ENCODE measurements at regions not wholly inside any gene's neighbourhood (a gene's known extent, or its start where the extent isn't known, plus 50 kb on each side); places are given as distances from the start of the nearest gene placed in this dataset.
A peak's percentile ranks its signal among the peaks of the same experiment; 100 is the strongest.
"Not testable (repeated sequence)": the region's sequence is repeated elsewhere in the genome, so short reads cannot be mapped to it uniquely, and the experiment has no call there.

GRCh38 chr5:25568989-25569625 is 924.3 kb upstream of the CDH10 start:
- DNase-seq = no peak

GRCh38 chr5:25568294-25568693 is 923.5 kb upstream of the CDH10 start:
- DNase-seq = no peak

GRCh38 chr5:25567881-25568280 is 923.1 kb upstream of the CDH10 start:
- DNase-seq = no peak

DNA sequence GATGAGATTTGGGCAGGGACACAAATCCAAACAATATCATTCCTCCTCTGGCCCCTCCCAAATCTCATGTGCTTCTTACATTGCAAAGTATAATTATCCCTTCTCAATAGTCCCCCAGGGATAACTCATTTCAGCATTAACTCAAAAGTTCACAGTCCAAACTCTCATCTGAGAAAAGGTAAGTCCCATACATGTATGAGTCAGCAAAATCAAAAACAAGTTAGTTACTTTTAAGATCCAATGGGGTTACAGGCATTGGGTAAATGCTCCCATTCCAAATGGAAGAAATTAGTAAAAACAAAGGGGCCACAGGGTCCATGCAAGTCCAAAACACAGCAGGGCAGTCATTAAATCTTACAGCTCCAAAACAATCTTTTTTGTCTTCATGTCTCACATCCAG is 917.9 kb upstream of the CDH10 start:
- DNase-seq = no peak

DNA sequence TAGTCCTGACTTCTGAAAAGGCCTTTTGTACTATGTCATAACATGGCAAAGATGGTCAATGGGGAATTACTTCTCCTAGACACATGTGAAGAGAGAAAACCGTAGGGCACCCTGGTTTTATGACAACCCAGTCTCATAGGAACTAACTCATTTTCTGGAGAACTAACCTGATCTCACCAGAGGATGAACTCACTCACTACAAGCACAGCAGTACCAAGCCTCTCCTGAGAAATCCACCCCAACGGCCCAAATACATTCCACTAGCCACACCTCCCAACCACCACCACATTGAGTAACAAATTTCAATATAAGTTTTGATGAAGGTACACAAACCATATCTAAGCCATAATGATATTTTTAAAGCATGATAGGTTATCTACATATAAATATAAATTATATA is 909.3 kb upstream of the CDH10 start:
- DNase-seq = no peak

DNA sequence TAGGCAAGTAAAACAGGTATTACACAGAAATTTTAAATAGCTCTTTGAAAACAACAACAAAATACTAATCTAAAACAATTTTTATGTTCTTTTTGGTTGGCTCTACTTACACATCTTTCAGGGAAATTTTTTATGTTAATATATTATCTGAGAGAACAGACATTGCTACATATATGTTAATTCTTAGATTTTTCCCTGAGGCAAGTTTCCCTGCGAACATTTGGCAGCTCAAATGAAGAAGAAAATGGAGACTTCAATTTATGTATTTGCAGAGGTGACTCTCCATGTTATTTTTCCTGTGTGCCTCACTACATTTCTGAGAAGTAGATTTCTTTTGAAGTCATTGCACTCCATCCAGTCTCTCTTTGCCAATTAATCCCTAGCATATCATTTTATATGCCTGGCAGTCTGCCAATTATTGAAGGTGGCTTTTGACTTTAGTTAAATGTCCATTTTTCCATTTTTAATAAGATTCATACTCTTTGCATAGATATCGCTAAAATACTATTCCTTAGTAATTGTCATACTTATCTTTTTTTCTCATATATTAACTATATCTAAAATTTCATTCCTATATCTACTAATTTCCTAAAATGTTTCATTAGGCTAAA is 908.2 kb upstream of the CDH10 start:
- DNase-seq = no peak

GRCh38 chr5:25550793-25551192 is 906.0 kb upstream of the CDH10 start:
- DNase-seq = no peak

DNA sequence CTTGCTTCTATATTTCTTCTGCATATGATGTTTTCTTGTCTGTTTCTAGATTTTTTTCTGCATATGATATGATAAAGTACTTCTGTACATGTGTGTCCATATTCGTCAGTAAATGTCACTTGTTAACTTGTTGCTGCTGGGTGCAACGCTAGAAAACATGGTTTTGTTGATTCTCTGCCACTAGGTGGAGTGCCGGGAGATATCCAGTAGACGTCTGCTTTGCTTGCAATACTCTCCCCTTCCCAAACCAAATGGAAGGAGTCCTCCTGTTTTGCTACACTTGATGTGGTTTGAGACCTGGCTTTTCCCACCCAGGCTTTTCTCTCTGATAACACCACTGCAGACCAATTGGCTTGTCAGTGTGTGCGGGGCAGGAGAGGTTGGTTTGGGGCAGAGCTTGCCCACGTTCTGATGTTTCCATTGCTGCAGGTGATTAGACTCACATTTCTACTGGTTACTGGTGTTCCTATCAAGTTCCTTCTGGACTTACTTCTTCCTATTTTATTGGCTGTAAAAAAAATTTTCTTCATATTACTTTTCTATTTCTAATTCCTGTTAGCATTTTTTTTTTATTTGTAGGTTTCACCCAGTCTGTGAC is 900.0 kb upstream of the CDH10 start:
- DNase-seq = no peak

GRCh38 chr5:25540628-25541027 is 895.9 kb upstream of the CDH10 start:
- no peak for DNase-seq

- DNase-seq = no peak
Observed at GRCh38 chr5:25539536-25539935, 894.8 kb upstream of the CDH10 start.

DNA sequence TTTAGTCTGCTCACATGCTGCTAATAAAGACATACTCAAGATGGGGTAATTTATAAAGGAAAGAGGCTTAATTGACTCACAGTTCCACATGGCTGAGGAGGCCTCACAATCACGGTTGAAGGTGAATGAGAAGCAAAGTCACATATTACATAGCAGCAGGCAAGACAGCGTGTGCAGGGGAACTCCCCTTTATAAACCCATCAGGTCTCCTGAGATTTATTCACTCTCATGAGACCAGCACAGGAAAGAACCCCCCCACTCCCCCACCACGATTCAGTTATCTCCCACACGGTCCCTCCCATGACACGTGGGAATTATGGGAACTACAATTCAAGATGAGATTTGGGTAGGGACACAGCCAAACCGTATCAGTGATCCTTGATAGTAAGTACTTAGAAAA is 891.7 kb upstream of the CDH10 start:
- DNase-seq = not testable (repeated sequence)

- no peak for DNase-seq
Observed at GRCh38 chr5:25516141-25516540, 871.4 kb upstream of the CDH10 start.

DNA sequence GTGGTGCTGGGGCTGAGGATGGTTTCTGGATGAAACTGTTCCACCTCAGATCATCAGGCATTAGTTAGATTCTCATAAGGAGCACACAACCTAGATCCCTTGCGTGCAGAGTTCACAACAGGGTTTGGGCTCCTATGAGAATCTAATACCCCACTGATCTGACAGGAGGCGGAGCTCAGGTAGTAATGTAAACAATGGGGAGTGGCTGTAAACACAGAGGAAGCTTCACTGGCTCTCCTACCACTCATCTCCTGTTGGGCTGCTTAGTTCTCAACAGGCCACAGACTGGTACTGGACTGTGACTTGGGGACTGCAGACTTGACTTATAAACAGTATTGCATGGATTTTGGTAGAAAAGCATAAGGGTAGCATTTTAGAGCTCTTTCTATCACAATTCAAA is 870.7 kb upstream of the CDH10 start:
- DNase-seq = no peak

GRCh38 chr5:25510692-25511091 is 865.9 kb upstream of the CDH10 start:
- DNase-seq = not testable (repeated sequence)

DNA sequence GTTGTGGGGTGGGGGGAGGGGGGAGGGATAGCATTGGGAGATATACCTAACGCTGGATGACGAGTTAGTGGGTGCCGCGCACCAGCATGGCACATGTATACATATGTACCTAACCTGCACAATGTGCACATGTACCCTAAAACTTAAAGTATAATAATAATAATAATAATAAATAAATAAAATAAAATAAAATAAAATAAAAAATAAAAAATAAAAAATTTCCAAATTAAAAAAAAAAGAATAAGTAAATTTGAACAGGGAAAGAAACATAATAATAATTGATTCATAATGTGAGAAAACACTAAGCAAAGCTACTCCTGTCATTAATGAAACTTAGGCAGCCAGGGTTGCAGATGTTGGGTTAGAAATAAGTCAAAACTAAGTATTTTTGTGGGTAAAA is 863.2 kb upstream of the CDH10 start:
- DNase-seq = not testable (repeated sequence)

DNA sequence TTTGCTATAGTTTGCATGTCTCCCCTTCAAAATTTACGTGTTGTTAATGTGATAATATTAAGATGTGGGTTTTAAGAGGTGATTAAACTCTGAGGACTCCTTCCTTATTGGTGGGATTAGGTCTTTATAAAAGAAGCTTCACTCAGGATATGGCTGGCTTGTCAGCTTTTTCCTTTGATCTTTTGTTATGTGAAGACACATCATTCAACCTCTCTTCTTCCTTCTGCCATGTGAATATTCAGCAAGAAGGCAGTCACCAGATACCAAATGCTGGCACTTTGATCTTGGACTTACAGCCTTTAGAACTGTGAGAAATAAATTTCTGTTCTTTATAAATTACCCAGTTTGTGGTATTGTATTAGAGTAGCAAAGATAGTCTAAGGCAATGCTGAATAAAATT is 855.9 kb upstream of the CDH10 start:
- DNase-seq = no peak

- DNase-seq = peak; percentile 55
Observed at GRCh38 chr5:25489834-25490538, 845.2 kb upstream of the CDH10 start.

GRCh38 chr5:25488119-25488518 is 843.3 kb upstream of the CDH10 start:
- no peak for DNase-seq

- no peak for DNase-seq
Observed at GRCh38 chr5:25484391-25484790, 839.6 kb upstream of the CDH10 start.

DNA sequence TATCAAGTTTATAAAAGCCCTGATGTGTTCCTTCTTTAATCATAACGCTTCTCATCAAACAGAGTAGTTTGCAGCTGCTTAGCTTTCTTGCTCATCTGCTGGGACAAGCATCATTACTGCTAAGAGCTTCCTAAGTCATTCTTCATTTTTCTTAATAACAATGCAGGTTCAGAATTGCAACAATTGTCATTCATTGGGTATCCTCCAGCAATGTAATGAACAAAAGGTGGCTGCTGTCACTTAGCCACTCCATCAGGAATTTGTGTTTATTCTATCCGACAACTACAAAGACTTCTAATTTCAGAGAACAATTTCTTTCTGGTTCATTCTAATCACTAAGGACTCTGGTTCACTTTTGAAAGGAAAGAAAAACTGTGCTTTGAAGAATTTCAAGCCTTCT is 836.7 kb upstream of the CDH10 start:
- no peak for DNase-seq

DNA sequence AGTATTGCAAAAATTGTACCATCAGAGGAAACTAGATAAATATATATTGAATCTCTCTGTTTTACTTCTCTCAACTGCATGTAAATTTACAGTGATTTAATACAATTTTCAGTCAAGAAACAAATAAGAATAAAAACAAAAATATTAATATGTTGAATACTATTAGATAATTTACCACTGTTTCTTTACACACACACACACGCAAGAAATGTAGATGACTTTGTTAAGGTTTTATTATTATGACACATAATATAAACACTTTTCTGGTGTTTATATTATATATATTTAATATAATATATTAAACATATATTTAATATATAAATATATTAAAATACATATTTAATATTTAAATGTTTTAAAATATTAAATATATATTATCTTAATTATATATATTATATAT is 814.3 kb upstream of the CDH10 start:
- DNase-seq = no peak

DNA sequence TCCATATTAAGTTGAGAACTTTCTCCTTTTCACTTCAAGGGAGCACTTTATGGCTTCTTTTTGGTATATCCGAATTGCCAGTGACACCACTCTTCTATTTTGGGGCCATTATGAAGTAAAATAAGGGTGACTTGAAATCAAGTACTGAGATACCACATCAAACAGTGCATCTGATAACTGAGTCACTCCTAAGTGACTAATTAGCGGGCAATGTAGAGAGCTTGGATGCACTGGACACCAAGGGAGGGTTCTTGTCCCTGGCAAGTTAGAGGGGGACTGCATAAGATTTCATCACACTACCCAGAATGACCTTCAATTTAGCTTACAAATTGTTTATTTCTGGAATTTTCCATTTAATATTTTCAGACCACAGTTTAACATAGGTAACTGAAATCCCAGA is 813.9 kb upstream of the CDH10 start:
- no peak for DNase-seq

DNA sequence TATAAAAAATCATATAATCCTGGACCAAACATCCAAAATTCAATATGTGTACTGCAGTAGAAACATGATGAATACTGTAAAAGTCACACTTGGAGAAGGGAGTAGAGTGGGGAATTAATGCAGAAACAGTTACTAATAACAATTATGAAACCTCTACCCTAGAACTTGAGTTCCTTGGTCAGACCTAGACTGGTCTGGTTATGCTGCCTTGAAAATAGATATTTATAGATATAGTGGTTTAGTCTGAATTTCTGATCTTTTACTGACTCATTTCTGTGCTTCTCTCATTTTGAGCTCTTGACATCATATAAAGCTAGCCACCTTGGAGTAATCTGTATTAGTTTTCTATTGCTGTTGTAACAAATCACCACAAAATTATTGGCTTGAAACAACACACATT is 808.7 kb upstream of the CDH10 start:
- no peak for DNase-seq

- DNase-seq = no peak
Observed at GRCh38 chr5:25451294-25451693, 806.5 kb upstream of the CDH10 start.
